ENCODE measurements at regions not wholly inside any gene's neighbourhood (a gene's known extent, or its start where the extent isn't known, plus 50 kb on each side); places are given as distances from the start of the nearest gene placed in this dataset.

DNA sequence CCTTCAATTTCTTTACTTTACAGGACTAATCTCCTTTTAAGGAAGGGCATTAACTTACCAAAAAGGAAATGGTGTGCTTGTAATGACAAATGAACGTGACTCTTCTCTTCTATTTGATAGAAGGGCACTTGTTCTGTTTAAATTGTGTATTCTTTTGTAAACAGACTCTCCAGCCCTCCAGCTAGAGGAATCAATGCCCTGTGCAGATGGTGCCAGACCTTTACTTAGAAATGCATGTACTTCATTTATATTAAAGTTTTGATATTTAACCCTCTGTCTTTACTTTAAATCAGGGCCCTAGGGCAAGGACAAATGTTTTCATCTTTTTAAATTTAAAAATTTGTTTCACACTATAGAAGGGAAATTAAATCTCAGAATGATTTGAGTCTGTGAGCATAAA lies 355.1 kb downstream of the GBE1 start:
- TF ChIP-seq POLR2A (IDR thresholded peaks at IDR 0.05): no peak
- no peak for TF ChIP-seq POLR2AphosphoS5 (IDR thresholded peaks at IDR 0.05)
- TF ChIP-seq, protein P1, sequence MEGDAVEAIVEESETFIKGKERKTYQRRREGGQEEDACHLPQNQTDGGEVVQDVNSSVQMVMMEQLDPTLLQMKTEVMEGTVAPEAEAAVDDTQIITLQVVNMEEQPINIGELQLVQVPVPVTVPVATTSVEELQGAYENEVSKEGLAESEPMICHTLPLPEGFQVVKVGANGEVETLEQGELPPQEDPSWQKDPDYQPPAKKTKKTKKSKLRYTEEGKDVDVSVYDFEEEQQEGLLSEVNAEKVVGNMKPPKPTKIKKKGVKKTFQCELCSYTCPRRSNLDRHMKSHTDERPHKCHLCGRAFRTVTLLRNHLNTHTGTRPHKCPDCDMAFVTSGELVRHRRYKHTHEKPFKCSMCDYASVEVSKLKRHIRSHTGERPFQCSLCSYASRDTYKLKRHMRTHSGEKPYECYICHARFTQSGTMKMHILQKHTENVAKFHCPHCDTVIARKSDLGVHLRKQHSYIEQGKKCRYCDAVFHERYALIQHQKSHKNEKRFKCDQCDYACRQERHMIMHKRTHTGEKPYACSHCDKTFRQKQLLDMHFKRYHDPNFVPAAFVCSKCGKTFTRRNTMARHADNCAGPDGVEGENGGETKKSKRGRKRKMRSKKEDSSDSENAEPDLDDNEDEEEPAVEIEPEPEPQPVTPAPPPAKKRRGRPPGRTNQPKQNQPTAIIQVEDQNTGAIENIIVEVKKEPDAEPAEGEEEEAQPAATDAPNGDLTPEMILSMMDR (IDR thresholded peaks at IDR 0.05): no peak
- no peak for TF ChIP-seq EP300 (IDR thresholded peaks at IDR 0.05)

Measured in gastroesophageal sphincter (tissue), 3 donors.